Glutamatergic neuron (in vitro differentiated cells): ENCODE measurements at regions not wholly inside any gene's neighbourhood (a gene's known extent, or its start where the extent isn't known, plus 50 kb on each side); places are given as distances from the start of the nearest gene placed in this dataset.
"Not testable (repeated sequence)": the region's sequence is repeated elsewhere in the genome, so short reads cannot be mapped to it uniquely, and the experiment has no call there.

ENCODE experiments used
- DNase-seq: peaks from one replicate; pipeline ENCODE4 v3.0.0; 2022
- H3K27ac Mint-ChIP-seq: one replicate; pipeline ENCODE4 v1.8.0; 2020; ENCODE audit warnings: mild to moderate bottlenecking, mixed read lengths, inconsistent platforms; ENCODE audit not compliant: unreplicated experiment
- H3K27me3 Mint-ChIP-seq: one replicate; pipeline ENCODE4 v1.8.0; 2020; ENCODE audit warnings: mild to moderate bottlenecking, moderate library complexity, mixed read lengths, inconsistent platforms; ENCODE audit not compliant: unreplicated experiment
- H3K36me3 Mint-ChIP-seq: one replicate; pipeline ENCODE4 v1.8.0; 2020; ENCODE audit warnings: mild to moderate bottlenecking, mixed read lengths, inconsistent platforms; ENCODE audit not compliant: unreplicated experiment
- H3K4me1 Mint-ChIP-seq: one replicate; pipeline ENCODE4 v1.8.0; 2020; ENCODE audit warnings: mild to moderate bottlenecking, low read depth, mixed read lengths, inconsistent platforms; ENCODE audit not compliant: unreplicated experiment
- H3K4me3 Mint-ChIP-seq: one replicate; pipeline ENCODE4 v1.8.0; 2020; ENCODE audit warnings: mild to moderate bottlenecking, mixed read lengths, inconsistent platforms; ENCODE audit not compliant: unreplicated experiment
- H3K9me3 Mint-ChIP-seq: one replicate; pipeline ENCODE4 v1.8.0; 2020; ENCODE audit warnings: mild to moderate bottlenecking, moderate library complexity, mixed read lengths, inconsistent platforms; ENCODE audit not compliant: unreplicated experiment
- TF ChIP-seq, protein P1 (sequence below): fragments of 200-600 bp; sonication (generic); IDR thresholded peaks from one replicate; pipeline ENCODE4 v1.5.0; 2021; ENCODE audit not compliant: partially characterized antibody, unreplicated experiment

DNA sequence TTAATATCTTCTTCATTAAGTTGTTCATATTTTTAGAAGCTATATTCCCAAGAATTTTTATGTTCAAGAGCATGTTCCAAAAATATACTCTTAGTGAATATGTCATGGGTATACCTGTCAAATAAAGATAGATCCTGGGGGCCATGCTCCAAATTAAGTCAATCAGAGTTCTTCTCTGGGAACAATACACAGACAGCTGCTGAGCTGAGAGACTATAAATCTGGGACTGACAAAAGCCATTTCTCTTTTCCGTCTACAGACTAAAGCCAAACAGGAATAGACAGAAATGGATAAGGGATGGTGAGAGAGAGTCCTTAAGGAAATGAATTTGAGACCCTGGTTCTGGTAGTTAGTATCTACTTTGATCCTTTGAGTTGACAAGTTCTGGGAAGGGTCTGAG is 465.1 kb upstream of the RASGRP1 start:
- TF ChIP-seq, protein P1, sequence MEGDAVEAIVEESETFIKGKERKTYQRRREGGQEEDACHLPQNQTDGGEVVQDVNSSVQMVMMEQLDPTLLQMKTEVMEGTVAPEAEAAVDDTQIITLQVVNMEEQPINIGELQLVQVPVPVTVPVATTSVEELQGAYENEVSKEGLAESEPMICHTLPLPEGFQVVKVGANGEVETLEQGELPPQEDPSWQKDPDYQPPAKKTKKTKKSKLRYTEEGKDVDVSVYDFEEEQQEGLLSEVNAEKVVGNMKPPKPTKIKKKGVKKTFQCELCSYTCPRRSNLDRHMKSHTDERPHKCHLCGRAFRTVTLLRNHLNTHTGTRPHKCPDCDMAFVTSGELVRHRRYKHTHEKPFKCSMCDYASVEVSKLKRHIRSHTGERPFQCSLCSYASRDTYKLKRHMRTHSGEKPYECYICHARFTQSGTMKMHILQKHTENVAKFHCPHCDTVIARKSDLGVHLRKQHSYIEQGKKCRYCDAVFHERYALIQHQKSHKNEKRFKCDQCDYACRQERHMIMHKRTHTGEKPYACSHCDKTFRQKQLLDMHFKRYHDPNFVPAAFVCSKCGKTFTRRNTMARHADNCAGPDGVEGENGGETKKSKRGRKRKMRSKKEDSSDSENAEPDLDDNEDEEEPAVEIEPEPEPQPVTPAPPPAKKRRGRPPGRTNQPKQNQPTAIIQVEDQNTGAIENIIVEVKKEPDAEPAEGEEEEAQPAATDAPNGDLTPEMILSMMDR: no peak
- DNase-seq: no peak
- H3K4me3 Mint-ChIP-seq: no peak overlapping the region

DNA sequence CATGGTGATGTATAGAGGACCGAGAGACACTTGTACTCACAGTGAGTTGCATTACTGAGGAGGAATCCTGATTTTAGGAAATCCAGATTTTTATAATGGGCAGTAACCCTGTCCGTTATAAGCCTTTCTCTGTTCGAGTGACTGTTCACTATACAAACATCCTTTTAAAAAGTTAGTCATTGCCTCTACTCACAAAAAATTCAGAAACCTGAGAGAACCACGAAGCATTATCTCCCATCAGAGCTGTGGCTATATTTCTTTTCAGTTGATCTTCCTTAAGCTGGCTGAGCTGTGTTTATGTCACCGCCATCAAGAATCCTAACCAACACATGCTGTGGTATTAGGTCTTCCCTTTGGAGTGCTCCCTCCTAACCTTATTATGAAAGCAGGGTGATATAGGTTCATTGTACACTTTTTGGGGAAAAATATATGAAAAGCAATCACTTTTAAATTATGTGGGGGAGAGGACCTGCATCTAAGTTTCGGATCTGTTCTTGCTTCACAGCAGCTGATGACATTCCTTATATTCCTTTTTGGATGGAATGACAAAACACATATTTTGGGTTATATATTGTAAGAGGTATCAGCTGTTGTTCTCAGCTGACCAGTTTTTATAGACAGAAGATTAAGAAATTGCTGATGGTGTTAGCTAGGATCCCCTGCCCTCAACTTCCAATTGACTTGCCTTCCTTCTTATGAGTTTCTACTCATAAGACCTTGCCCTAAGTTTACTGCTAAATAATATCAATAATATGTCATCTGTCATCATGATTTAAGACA is 465.9 kb upstream of the RASGRP1 start:
- H3K36me3 Mint-ChIP-seq: no peaks in the 10 kb centered on the region
- TF ChIP-seq, protein P1: no peak
- no peaks in the 10 kb centered on the region for H3K9me3 Mint-ChIP-seq
- H3K27ac Mint-ChIP-seq: no peak overlapping the region
- no peak overlapping the region for H3K4me3 Mint-ChIP-seq
- DNase-seq: no peak
- no peaks in the 10 kb centered on the region for H3K4me1 Mint-ChIP-seq
- H3K27me3 Mint-ChIP-seq: no peaks in the 10 kb centered on the region

More for the DNA sequence above, 465.1 kb upstream of the RASGRP1 start:
- Mint-ChIP-seq H3K27me3 (no peaks in the 10 kb centered on the region), H3K27ac (no peak overlapping the region), H3K36me3 (no peaks in the 10 kb centered on the region), H3K4me1 (no peaks in the 10 kb centered on the region), H3K9me3 (no peaks in the 10 kb centered on the region)

- Mint-ChIP-seq H3K4me3 (no peak overlapping the region), H3K27ac (no peak overlapping the region), H3K36me3 (no peaks in the 10 kb centered on the region), H3K9me3 (no peaks in the 10 kb centered on the region), H3K4me1 (no peaks in the 10 kb centered on the region), H3K27me3 (no peaks in the 10 kb centered on the region)
- no peak for DNase-seq
- TF ChIP-seq, protein P1: no peak
Measured at GRCh38 chr15:39031596-39031995, 467.0 kb upstream of the RASGRP1 start.

- Mint-ChIP-seq H3K4me1 (no peaks in the 10 kb centered on the region), H3K4me3 (no peak overlapping the region), H3K9me3 (peaks cover 1% of the 10 kb centered on the region), H3K27ac (no peak overlapping the region), H3K27me3 (no peaks in the 10 kb centered on the region), H3K36me3 (no peaks in the 10 kb centered on the region)
- DNase-seq: no peak
- TF ChIP-seq, protein P1: no peak
Measured at GRCh38 chr15:39034816-39035215, 470.2 kb upstream of the RASGRP1 start.

DNA sequence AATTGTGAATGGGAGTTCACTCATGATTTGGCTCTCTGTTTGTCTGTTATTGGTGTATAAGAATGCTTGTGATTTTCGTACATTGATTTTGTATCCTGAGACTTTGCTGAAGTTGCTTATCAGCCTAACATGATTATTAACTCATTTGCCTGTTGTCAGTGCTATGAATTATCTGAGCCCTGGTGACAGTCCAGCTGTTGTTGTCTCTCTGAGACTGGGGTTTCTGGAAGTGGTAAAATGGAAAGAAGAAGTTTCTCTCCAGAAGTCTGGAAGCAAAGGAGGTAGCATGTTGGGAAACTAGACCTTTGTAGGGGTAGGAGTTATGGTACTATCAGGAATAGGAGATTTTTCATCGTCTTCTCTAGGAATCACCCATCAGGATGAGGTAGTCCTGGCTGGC is 473.0 kb upstream of the RASGRP1 start:
- not testable (repeated sequence) for H3K27me3 Mint-ChIP-seq, DNase-seq, H3K4me1 Mint-ChIP-seq, H3K4me3 Mint-ChIP-seq, H3K9me3 Mint-ChIP-seq, H3K36me3 Mint-ChIP-seq, H3K27ac Mint-ChIP-seq
